Hepatic stellate cell (primary cell): ENCODE measurements at regions not wholly inside any gene's neighbourhood (a gene's known extent, or its start where the extent isn't known, plus 50 kb on each side); places are given as distances from the start of the nearest gene placed in this dataset.

ENCODE experiments used
- DNase-seq: peaks from one replicate; pipeline ENCODE4 v3.0.0; 2011; ENCODE audit warnings: low spot score

DNA sequence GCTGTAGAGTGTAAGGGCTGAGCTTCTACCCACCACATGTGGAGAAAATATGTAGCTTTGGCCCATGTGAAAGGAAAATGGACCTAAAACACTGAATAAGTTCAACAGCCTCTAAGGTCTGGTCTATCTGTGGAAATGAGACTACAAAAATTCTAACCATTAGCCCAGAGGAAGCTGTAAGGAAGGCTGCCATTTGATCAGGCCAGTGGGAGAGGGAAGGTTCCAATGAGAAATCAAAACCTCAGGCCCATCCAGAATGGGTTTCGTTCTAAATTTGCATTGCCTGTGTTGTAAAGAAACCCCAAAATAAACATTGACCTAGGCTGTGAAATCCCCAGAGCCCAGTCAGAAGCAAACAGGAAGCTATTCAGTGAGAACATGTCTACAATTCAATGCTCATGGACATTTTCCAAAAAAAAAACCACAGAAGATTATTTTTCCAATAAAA is 320.4 kb upstream of the SLC7A11 start:
- DNase-seq, result peak; percentile 41

DNA sequence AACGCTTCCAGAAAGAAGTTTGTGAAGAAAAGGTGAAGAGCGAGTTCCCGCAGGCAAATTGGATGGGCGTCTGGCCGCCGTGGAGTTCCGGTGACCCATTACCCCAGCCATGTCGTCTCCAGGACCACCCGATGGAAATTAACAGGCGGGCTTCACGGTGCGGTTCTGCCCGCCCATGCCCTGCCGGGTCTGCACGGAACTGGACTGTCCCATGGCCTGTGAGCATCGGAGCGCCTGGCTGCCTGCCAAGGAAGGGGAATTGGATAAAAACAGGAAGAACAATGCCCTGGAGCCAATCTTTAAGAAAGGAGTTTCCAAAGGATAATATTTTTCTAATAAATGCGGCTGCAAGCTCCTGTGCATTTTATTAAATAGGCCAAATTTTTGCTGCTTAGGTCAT is 319.8 kb upstream of the SLC7A11 start:
- DNase-seq, result no peak

DNA sequence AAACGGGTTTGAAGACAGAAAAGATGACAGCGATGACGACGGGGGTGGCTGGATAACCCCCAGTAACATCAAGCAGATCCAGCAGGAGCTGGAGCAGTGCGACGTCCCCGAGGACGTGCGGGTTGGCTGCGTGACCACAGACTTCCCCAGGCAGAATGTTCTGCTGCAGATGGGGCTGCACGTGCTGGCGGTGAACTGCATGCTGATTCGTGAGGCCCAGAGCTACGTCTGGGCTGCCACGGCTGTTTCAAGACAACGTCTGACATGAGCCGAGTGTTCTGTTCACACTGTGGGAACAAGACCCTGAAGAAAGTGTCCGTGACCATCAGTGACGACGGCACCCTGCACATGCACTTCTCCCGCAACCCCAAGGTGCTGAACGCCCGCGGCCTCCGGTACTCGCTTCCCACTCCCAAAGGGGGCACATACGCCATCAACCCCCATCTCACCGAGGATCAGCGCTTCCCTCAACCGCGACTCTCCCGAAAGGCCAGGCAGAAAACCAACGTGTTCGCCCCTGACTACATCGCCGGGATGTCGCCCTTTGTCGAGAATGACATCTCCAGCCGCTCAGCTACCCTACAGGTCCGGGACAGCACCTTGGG is 319.2 kb upstream of the SLC7A11 start:
- no peak for DNase-seq

DNA sequence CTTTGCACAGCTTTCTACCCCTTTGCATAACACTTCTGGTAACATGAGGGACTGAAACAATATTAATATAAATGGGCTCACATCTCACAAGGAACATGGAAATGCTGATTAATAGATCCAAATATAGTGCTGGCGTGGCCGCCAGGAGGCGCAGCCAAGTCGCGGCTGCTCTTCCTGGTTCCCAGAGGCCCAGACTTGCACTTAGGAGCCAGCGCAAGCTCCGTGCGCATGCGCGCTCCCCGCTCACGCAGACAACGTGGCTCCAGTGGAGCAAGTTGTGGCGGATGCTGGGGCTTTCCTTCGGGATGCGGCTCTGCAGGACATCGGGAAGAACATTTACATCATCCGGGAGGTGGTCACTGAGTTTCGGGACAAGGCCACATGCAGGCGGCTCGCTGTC is 318.3 kb upstream of the SLC7A11 start:
- no peak for DNase-seq

DNA sequence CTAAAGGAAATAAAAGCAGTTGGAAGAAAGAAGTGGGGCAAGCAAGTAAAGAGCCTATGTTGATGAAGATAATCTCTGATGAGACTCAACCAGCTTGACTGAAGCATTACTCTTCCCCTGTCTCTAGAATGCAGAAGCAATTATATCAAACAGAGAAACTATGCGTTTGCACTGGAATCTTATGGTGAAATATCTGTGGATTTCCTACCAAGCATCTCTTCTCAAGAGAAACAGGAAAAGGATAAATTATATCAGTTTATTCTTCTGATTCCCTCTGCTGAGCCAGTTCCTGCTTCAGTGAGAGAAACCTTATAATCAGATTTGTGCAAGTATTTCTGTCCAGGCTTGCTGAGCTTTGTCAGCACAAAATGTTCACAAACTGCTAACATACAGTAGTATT is 316.7 kb upstream of the SLC7A11 start:
- no peak for DNase-seq

DNA sequence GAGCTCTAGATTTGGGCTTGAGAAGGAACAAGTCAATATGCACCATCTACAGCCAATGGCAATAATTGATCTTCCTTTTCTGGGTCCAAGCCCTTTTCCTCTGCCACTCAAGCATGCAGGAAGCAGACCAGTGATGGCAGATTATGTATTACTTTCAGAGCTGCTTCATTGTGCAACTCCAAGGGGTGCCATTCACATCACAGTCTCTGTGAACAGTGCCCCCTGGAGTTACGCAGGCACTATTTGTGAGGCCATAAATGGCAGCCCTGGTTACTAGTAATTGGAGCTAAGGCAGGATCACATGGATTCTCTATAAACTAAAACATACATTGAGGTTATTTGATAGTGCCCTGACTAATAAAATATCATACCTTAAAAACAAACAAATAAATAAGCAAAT is 313.4 kb upstream of the SLC7A11 start:
- no peak for DNase-seq

DNA sequence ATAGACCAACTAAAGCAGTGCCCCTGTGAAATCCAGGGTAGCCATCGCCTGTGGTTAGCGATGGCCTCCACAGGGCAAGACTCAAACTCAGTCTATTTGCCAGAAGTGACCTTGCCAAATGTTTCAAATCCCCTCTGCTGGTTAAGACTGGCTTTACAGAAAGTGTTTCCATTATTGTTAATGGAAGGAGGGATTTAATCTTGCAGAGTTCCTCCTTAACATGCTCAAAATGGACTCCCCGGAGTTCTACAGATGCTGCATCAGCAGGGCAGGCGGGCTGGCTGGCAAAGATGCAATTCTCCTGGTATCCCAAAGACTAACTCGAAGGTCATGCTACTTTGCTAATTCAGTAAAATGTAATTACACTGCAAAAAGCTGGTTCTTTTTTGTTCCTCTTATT is 313.0 kb upstream of the SLC7A11 start:
- DNase-seq, result no peak

DNA sequence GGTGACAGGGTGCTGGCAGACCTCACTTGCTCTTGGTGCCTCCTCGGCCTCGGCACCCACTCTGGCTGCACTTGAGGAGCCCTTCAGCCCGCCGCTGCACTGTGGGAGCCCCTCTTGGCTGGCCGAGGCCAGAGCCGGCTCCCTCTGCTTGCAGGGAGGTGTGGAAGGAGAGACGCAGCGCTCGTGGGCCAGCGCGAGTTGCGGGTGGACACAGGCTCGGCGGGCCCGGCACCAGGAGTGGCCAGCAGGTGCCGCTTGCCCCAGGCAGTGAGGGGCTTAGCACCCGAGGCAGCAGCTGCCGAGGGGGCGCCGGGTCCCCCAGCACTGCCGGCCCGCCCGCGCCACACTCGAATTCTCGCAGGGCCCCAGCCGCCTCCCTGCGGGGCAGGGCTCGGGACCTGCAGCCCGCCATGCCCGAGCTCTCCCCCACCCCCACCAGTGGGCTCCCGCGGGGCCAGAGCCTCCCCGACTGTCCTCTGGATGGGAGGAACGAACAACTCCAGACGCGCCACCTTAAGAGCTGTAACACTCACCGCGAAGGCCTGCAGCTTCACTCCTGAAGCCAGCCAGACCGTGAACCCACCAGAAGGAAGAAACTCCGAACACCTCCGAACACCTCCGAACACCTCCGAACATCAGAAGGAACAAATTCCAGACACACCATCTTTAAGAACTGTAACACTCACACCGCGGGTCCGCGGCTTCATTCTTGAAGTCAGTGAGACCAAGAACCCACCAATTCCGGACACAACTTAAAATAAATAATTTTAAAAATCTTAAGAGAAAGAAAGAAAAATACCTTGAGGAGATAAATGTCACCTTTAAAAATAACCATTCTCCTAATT is 311.1 kb upstream of the SLC7A11 start:
- no peak for DNase-seq

DNA sequence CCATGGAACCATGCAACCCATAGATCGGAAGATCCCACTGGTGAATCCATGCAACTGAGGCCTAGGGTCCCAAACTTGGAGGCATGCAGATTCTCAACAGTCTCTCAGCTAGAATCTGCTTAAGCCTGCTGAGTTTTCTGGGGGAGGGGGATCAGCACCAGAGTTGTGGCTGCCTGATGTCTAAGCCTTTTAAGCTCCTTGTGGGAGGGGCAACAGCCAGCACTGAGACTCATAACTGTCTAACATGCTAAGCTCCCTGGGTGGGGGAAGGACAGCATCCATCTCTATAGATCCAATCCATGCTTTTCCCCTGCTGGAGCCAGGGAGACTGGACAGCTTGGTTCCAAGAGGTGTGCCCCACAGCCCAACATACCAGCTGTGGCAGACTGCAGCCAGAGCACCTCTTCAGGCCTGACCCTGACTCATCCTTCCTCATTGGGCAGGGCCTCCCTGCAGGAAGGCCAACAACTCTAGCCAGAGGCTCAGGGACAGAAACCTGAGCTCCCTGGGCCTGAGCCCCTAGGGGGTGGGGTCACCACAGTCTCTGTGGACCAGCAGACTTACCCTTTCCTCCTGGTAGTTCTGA is 300.1 kb upstream of the SLC7A11 start:
- DNase-seq, result no peak

DNA sequence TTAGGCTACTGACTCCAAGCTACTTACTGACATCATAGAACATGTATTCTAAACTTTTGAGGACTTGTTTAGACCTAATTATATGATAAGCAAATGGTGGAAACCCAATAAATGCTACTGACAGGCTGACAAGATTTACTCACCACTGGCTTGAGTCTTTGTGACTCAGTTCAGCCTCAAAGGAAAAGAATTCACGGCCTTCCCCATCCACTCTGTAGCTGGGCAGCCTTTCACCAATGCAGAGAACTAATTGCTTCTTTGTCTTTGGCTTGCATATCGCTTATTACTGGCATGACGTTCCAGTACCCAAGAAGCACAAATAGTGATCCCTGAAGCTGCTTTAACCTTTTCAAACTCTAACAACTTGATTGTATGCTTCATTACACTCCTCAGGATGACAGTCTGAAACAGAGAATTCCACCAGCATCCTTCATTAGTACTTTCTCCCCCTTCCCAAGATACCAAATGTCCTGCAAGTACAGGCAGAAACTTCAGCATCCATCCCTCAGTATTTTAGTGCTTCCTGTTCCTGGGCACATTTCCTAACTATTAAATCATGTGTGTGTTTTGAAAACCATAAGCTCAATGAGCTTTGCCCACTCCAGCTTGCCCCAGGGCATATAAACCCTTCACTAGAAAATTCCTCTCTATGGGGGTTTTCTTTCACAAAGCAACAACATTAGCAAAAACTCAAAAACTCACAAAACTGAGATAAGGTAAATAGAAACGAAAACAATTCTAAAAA is 298.1 kb upstream of the SLC7A11 start:
- DNase-seq, result no peak

DNA sequence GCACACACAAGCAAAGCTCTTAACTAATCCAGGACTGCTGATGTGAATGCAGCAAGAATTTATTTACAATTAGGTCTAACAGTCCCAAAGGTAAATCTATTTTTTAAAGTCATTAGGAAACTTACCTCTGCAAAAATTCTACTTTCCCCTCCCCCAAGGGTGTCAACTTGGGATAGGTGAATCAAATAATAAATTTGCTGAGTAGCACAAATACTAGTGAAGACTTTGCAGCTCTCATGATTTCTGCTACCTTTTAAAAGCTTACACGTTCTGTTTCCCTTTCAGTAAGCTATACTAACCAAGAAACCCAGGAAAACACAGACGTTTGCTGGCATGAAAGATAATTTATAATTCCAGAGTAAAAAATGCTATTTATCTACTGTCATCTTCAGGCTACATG is 296.6 kb upstream of the SLC7A11 start:
- no peak for DNase-seq

DNA sequence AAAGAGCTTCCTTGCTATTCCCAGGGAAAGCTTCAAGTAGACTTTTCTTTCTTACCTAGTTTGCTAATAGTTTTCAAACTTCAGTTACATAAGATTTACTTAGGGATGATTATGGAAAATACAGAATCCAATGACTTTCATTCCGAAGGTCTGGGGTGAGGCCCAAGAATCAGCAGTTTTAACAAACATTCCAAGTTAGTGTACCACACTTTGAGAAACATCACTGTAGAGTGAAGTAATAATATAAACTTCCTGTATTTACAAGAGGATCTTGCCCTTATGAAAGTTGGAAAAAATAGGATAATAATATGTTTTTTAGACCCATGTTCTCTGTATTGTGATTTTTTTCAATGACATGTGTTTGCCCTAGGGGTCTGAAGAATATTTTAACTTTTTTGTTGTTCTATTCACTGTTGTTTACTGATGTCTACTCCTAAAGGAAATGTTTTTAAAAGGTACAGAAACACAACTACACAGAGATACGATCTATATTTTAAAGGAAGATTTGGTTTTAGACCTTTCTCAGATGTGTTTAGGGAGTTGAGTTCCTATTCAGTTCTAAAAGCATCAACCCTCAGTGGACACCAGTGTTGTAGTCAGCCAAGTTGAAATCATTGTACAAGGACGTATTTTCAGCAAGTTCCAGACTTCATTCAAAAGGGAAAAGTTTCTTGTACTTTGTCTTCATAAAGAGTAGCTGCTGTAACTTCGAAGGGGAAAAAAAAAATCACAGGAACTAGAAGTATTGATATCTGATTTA is 295.8 kb upstream of the SLC7A11 start:
- no peak for DNase-seq

DNA sequence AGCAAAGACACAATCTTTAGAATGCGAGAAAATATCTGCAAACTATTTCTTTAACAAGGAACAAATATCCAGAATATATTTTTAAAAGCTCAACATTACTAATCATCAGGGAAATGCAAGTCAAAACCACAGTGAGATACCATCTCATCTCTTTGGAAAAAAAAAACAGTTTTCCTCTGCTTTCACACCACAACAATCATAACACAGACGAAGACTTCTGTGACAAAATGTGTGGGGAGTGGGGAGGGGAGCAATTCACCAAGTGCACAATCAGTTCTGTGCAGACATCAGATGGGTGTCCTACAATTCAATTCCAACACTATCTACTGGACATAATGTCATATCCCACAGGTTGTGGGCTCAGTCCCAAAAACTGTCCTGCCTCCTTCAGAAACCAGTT is 293.2 kb upstream of the SLC7A11 start:
- DNase-seq, result no peak

DNA sequence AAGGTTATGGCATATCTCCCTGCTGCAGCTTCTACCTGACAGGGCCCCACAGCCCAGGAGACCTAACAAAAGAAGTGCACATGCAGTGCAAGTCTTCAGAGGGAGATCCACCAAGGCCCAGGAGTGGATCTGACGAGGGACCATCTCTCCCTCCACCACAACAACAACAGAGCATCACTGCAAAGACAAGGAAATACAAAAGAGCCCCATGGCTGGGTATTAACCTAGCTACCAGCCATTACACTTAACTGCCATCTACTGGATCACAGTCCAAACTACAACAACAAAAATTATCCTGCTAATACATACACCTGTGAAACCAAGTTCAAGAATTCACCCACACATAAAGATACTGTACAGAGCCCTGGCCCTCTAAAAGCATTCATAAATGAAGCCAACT is 280.2 kb upstream of the SLC7A11 start:
- no peak for DNase-seq

DNA sequence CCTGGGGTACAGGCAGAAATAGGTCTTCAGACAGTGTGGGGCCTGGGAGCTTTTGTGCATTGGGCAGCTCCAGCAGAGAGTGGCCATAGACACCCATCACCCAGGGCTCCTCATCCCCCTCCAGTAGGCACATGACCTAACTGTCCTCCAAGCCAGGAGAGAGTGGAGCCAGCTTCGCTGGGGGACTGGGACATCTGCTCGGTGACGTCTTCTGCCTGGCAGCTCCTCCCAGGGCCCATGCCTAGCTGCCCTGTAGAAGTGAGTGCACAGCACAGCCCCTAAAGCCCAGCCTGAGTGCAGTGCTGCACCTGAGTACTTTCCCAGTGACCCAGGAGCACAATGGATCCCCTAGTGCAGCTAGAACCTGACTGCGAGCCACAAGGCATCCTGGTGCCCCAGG is 279.7 kb upstream of the SLC7A11 start:
- DNase-seq, result no peak

DNA sequence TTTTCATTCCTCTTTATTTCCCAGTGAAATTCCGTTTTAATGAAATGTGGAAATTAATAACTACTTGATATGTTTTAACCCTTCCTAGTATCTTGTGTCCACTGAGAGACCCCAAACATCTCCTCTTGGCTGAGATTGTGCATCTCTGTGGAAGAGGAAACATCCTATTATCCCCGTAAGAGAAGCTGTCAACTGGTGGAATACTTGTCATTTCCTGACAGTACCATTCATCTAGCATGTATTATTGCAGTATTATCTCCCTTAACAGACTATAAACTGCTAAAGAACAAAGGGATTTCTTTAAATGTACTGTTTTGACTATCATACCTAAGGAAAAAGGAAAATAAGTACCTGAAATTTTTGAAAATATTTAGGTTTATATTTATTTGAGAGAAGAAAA is 277.3 kb upstream of the SLC7A11 start:
- DNase-seq, result no peak

DNA sequence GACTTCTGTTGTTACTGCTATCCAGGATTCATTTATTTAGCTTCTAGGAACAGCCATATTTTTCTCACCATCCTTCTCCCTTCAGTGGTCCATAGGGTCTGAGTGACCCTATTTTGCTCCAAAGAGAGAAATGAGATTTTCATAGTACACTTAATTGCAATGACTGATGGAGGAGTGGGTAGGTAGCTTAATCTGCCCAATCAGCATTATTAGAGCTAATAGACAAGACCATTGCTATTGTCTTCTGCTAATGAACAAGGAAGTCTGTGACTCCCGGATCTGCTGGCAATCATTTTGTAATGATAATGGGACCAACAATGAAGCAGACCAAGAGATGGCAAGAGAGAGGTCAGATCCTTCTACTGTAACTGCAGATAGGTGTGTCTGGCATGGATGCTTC is 271.4 kb upstream of the SLC7A11 start:
- DNase-seq, result no peak

DNA sequence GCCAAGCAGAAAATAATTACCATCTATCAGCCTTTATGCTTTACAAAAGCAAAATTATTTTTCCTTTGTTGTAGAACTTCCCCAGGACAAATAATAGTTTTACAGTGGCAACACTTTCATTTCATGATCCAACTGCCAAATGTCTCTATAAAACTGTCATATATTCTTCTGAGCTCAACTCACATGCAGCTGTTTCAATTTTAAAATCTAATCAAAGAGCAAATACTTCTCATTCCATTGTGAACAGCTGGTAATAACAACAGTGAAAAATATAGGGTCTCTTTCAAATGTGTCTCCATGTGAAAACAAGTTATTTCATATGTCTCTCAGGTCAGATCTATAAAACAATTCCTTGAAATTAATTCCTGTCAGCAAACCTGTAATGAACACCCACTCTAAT is 270.6 kb upstream of the SLC7A11 start:
- no peak for DNase-seq

DNA sequence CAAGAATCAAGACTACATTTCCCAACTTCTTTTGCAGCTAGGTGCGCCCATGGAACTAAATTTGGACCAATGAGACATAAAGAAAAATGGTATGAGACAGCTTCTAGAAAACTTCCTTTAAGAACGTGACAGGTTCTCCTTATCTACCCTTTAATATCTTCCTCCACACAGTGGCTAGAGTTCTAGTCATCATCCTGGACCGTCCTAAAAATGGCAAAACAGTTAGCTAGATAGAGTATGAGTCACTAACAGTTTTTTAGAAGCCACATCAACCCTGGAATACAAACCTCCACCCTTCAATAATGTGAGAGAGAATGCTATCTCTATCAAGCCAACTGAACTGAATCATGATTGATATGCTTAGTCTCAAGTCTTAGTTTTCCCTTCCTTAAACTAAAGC is 267.9 kb upstream of the SLC7A11 start:
- no peak for DNase-seq

DNA sequence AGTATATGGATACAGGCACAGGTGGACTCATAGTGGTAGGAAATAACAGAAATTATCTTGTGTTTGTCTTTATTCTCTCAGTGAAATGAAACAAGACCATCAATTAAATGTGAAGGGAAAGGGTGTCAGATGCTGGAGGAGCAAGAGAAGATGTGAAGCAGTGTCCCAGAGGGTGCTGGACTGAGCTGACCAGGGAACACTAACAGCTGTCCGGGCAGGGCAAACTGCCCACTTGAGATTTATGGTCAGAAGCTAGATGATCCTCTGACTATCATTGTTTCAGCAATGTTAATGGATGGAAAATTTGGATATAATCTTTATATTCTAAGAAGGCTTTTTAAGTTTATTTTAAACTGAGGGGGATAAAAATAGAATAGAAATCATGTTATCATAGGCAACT is 267.2 kb upstream of the SLC7A11 start:
- DNase-seq, result no peak

DNA sequence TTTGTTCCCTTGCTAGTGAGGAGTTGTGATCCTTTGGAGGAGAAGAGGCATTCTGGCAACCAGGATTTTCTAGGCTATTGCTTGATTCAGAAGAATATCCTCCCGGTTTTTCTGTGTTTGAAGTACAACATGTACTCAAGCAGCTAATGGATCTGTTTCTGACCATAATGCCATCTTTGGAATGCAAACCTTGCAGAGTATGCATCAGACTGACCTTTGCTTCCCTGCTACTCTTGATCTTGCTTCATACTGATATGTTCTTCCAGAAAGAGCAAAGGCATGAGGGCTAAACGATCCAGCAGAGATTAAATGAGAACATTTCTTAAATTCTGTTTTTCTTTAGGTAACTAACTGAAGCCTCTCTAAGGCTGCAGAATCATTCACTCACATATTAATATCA is 265.4 kb upstream of the SLC7A11 start:
- peak; percentile 15 for DNase-seq

DNA sequence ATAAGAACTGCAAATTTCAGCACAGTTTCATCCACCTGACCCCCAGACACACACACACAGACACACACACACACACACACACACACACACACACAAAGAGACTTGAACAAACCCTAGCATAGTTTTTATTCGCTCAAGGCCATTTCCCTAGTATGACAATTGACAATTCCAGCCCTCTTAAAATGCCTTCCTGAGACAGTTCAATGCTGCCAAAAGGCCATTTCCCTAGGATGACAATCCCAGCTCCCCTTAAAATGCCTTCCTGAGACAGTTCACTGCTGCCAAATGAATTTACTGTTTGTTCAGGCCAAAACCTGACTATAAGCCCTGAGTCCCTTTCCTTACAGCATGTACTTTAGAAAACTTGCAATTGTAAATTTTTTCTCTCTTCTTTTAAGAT is 259.5 kb upstream of the SLC7A11 start:
- no peak for DNase-seq
